Adrenal gland (tissue), 9 donors: ENCODE measurements at regions not wholly inside any gene's neighbourhood (a gene's known extent, or its start where the extent isn't known, plus 50 kb on each side); places are given as distances from the start of the nearest gene placed in this dataset.
"Not testable (repeated sequence)": the region's sequence is repeated elsewhere in the genome, so short reads cannot be mapped to it uniquely, and the experiment has no call there.

Experiments
- DNase-seq, 7 donors: peaks; one replicate each; pipeline ENCODE4 v3.0.0-alpha.2; 2019 to 2020
- H3K27ac ChIP-seq, 5 donors: fragments of 200-600 bp; sonication (generic) in 4 of 5; 1 replicate in 3 of 5; 2 replicates in 2 of 5; pipeline versions ENCODE4 v1.5.1 to v1.8.0; 2016 to 2020; ENCODE audit warnings: mild to moderate bottlenecking in 1 of 5
- H3K27me3 ChIP-seq: fragments of 200-600 bp; 2 replicates; pipeline ENCODE4 v1.8.0; 2021
- H3K36me3 ChIP-seq, 2 donors: fragments of 200-600 bp; replicated peaks in 1 of 2; 1 replicate in 1 of 2; 2 replicates in 1 of 2; pipeline versions ENCODE4 v1.5.1 to v1.8.0; 2018 to 2022
- H3K4me1 ChIP-seq, 2 donors: fragments of 200-600 bp; replicated peaks in 1 of 2; 1 replicate in 1 of 2; 2 replicates in 1 of 2; pipeline versions ENCODE4 v1.5.1 to v1.8.0; 2018 to 2021
- H3K4me3 ChIP-seq, 4 donors: fragments of 200-600 bp; sonication (generic) in 3 of 4; one replicate each; pipeline ENCODE4 v1.5.1; 2016 to 2018
- H3K9me3 ChIP-seq, 3 donors: fragments of 200-600 bp; sonication (generic) in 1 of 3; replicated peaks in 1 of 3; 1 replicate in 2 of 3; 2 replicates in 1 of 3; pipeline versions ENCODE4 v1.5.1 to v1.8.0; 2016 to 2021
- CTCF ChIP-seq, 6 experiments: fragments of 450-650 bp in 4 of 6; fragments of 200-600 bp in 2 of 6; sonication (generic) in 1 of 6; IDR thresholded peaks; 1 replicate in 5 of 6; 2 replicates in 1 of 6; pipeline versions ENCODE4 v1.5.1 to v1.8.0; 2016 to 2021; ENCODE audit warnings: antibody characterized with exemption in 6 of 6, mild to moderate bottlenecking in 2 of 6, moderate library complexity in 1 of 6
- POLR2A ChIP-seq, 2 donors: fragments of 450-650 bp; IDR thresholded peaks; one replicate each; pipeline ENCODE4 v1.6.1; 2017; ENCODE audit warnings: antibody characterized with exemption in 2 of 2, mild to moderate bottlenecking in 2 of 2, moderate library complexity in 1 of 2
- WGBS, 4 donors: extraction: QIAGEN DNeasy Blood & Tissue Kit in 2 of 4; methylation state at CpG; one replicate each; pipeline versions ENCODE4 v1.1.5 to v1.1.7; 2013 to 2017; 5-methylcytosine and 5-hydroxymethylcytosine counted together
- intact Hi-C, 2 donors: fragments of 100-400 bp; cut with DNase I; formaldehyde crosslinking; loops; one replicate each; pipeline versions ENCODE4 v1.14.1 to v1.15.0; 2022 to 2023
- donor health status: healthy with polysubstance abuse.
- donor health status: Bipolar disorder and iron deficiency.
- donor health status: DM: yes; HTN: yes; CAD: no.
- donor health status: DM: no; HTN: no; CAD: no.
- donor health status: DM: no; HTN: no; CAD: no.

DNA sequence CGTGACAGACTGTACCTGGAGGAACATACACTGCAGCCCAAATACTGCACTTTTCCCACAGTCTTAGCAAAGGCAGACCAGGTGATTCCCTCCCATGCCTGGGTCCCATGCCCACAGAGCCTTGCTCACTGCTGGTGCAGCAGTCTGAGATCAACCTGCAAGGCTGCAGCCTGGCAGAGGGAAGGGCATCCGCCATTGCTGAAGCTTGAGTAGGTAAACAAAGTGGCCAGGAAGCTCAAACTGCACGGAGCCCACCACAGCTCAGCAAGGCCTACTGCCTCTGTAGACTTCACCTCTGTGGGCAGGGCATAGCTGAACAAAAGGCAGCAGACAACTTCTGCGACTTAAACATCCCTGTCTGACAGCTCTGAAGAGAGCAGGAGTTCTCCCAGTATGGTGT, 597.8 kb upstream of the MBL2 start:
- no peak overlapping the region for H3K4me3 ChIP-seq
- 75 to 88% (median 83%) methylated on average over 1 to 4 of the region's 4 CpGs for WGBS, 4 donors
- H3K9me3 ChIP-seq: no peaks in the 10 kb centered on the region
- intact Hi-C loops: no loop called here
- no peaks in the 10 kb centered on the region for H3K36me3 ChIP-seq
- no peak overlapping the region for H3K27ac ChIP-seq
- DNase-seq: no peak
- no peak for TF ChIP-seq POLR2A (IDR thresholded peaks at IDR 0.05)
- no peak for TF ChIP-seq CTCF (IDR thresholded peaks at IDR 0.05)
- H3K27me3 ChIP-seq: no peaks in the 10 kb centered on the region
- no peaks in the 10 kb centered on the region for H3K4me1 ChIP-seq

GRCh38 chr10:53361936-53362335, 589.4 kb upstream of the MBL2 start:
- 51 to 69% (median 63%) methylated on average over 2 of the region's 2 CpGs for WGBS, 4 donors
- intact Hi-C loops: no loop called here
- Histone ChIP-seq H3K36me3 (no peaks in the 10 kb centered on the region), H3K4me3 (no peak overlapping the region), H3K27ac (no peak overlapping the region), H3K4me1 (no peaks in the 10 kb centered on the region), H3K27me3 (no peaks in the 10 kb centered on the region), H3K9me3 (no peaks in the 10 kb centered on the region)
- TF ChIP-seq POLR2A (IDR thresholded peaks at IDR 0.05) (no peak), CTCF (IDR thresholded peaks at IDR 0.05) (no peak)
- no peak for DNase-seq

DNA sequence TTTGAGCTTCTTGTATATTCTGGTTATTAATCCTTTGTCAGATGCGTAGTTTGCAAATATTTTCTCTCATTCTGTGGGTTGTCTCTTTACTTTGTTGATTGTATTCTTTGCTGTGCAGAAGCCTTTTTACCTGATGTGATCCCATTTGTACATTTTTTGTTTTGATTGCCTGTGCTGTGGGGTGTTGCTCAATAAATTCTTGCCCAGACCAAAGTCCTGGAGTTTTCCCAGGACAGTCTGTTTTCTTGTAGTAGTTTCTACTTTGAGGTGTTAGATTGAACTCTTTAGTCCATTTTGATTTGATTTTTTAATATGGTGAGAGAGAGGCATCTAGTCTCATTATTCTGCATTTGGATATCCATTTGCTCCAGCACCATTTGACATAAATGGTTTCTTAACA, 588.7 kb upstream of the MBL2 start:
- Histone ChIP-seq H3K27ac (no peak overlapping the region), H3K4me3 (no peak overlapping the region), H3K9me3 (no peaks in the 10 kb centered on the region), H3K36me3 (no peaks in the 10 kb centered on the region), H3K27me3 (no peaks in the 10 kb centered on the region), H3K4me1 (no peaks in the 10 kb centered on the region)
- 80 to 95% (median 94%) methylated on average over 1 of the region's 1 CpG for WGBS, 4 donors
- DNase-seq: no peak
- intact Hi-C loops: no loop called here
- no peak for TF ChIP-seq CTCF (IDR thresholded peaks at IDR 0.05)
- TF ChIP-seq POLR2A (IDR thresholded peaks at IDR 0.05): no peak

- H3K4me3 ChIP-seq, H3K4me1 ChIP-seq, DNase-seq, H3K27ac ChIP-seq, H3K27me3 ChIP-seq, intact Hi-C loops, H3K9me3 ChIP-seq, H3K36me3 ChIP-seq: not testable (repeated sequence)
- 62 to 88% (median 70%) methylated on average over 4 of the region's 4 CpGs for WGBS, 4 donors
These were observed 586.4 kb upstream of the MBL2 start for GRCh38 chr10:53358978-53359377.

GRCh38 chr10:53358536-53358935, 586.0 kb upstream of the MBL2 start:
- H3K27ac ChIP-seq: no peak overlapping the region
- H3K27me3 ChIP-seq: no peaks in the 10 kb centered on the region
- DNase-seq: no peak
- H3K4me3 ChIP-seq: no peak overlapping the region
- intact Hi-C loops: no loop called here
- H3K4me1 ChIP-seq: no peaks in the 10 kb centered on the region
- TF ChIP-seq POLR2A (IDR thresholded peaks at IDR 0.05) (no peak), CTCF (IDR thresholded peaks at IDR 0.05) (no peak)
- H3K36me3 ChIP-seq: no peaks in the 10 kb centered on the region
- 76 to 83% (median 78%) methylated on average over 4 of the region's 4 CpGs for WGBS, 4 donors
- no peaks in the 10 kb centered on the region for H3K9me3 ChIP-seq
